BE2C (cell line): ENCODE measurements at regions not wholly inside any gene's neighbourhood (a gene's known extent, or its start where the extent isn't known, plus 50 kb on each side); places are given as distances from the start of the nearest gene placed in this dataset.
"Not testable (repeated sequence)": the region's sequence is repeated elsewhere in the genome, so short reads cannot be mapped to it uniquely, and the experiment has no call there.

Experiments used
- DNase-seq: peaks from one replicate; pipeline ENCODE4 v3.0.0-alpha.2; 2020
- H3K27me3 ChIP-seq: fragments of 250-450 bp; sonication (Bioruptor Pico); 2 replicates; pipeline ENCODE4 v1.5.1; 2020; ENCODE audit warnings: mild to moderate bottlenecking
- H3K36me3 ChIP-seq: fragments of 250-450 bp; sonication (Bioruptor Pico); 2 replicates; pipeline ENCODE4 v1.5.1; 2020; ENCODE audit warnings: mild to moderate bottlenecking
- H3K4me1 ChIP-seq: fragments of 250-450 bp; sonication (Bioruptor Pico); 2 replicates; pipeline ENCODE4 v1.5.1; 2020
- H3K4me3 ChIP-seq: 2 replicates; pipeline ENCODE4 v1.5.1; 2011; ENCODE audit warnings: low read depth, low read length
- H3K9me3 ChIP-seq: fragments of 250-450 bp; sonication (Bioruptor Pico); 2 replicates; pipeline ENCODE4 v1.5.1; 2020
- TF ChIP-seq, protein P1 (sequence below): IDR thresholded peaks from 2 replicates; pipeline ENCODE4 v1.5.1; 2012; ENCODE audit warnings: mild to moderate bottlenecking, low read depth, low read length

DNA sequence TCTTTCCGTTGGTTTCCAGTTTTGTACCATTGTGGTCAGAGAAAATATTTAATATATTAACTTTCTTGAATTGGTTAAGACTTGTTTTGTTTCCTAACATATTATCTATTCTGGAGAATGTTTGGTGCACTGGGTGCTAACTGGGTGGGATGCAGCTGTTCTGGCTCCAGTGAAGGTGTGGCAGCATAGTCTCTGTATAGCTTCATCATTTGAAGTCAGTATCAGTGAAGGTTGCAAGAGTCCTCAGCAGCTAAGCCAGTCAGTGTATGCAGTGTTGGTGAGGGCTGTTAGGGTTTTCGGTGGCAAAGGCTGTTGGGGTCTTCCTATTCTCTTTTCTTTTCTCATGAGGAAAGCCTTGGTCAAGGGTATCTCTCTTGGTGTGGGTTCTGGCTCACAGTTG, 698.7 kb upstream of the ADGRL4 start:
- H3K36me3 ChIP-seq = no peaks in the 10 kb centered on the region
- TF ChIP-seq, protein P1, sequence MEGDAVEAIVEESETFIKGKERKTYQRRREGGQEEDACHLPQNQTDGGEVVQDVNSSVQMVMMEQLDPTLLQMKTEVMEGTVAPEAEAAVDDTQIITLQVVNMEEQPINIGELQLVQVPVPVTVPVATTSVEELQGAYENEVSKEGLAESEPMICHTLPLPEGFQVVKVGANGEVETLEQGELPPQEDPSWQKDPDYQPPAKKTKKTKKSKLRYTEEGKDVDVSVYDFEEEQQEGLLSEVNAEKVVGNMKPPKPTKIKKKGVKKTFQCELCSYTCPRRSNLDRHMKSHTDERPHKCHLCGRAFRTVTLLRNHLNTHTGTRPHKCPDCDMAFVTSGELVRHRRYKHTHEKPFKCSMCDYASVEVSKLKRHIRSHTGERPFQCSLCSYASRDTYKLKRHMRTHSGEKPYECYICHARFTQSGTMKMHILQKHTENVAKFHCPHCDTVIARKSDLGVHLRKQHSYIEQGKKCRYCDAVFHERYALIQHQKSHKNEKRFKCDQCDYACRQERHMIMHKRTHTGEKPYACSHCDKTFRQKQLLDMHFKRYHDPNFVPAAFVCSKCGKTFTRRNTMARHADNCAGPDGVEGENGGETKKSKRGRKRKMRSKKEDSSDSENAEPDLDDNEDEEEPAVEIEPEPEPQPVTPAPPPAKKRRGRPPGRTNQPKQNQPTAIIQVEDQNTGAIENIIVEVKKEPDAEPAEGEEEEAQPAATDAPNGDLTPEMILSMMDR = no peak
- H3K4me3 ChIP-seq = no peak overlapping the region
- H3K9me3 ChIP-seq = no peaks in the 10 kb centered on the region
- DNase-seq = no peak
- H3K27me3 ChIP-seq = no peaks in the 10 kb centered on the region
- no peaks in the 10 kb centered on the region for H3K4me1 ChIP-seq

DNA sequence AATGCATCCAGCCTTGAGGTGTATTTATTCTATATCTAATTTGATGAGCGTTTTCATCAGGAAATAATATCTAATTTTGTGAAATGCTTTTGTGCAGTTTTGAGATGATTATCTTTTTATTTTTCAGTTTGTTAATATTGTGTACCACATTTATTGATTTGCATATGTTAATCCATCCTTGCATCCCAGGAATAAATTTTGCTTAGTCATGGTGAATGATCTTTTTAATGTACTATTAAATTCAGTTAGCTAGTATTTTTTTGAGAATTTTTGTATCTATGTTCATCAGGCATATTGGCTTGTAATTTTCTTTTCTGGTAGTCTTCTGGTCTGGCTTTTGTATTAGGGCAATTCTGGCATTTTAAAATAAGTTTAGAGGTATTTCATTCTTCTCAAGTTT, 697.5 kb upstream of the ADGRL4 start:
- Histone ChIP-seq H3K36me3 (no peaks in the 10 kb centered on the region), H3K4me1 (no peaks in the 10 kb centered on the region), H3K9me3 (no peaks in the 10 kb centered on the region), H3K4me3 (no peak overlapping the region), H3K27me3 (no peaks in the 10 kb centered on the region)
- TF ChIP-seq, protein P1 = no peak
- no peak for DNase-seq

DNA sequence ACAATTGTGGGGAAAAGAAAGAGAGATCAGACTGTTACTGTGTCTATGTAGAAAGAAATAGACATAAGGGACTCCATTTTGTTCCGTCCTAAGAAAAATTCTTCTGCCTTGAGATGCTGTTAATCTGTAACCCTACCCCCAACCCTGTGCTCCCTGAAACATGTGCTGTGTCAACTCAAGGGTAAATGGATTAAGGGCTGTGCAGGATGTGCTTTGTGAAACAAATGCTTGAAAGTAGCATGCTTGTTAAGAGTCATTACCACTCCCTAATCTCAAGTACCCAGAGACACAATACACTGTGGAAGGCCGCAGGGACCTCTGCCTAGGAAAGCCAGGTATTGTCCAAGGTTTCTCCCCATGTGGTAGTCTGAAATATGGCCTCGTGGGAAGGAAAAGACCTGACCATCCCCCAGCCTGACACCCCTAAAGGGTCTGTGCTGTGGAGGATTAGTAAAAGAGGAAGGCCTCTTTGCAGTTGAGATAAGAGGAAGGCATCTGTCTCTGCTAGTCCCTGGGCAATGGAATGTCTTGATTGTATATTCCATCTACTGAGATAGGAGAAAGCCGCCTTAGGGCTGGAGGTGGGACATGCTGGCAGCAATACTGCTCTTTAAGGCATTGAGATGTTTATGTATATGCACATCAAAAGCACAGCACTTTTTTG, 695.9 kb upstream of the ADGRL4 start:
- not testable (repeated sequence) for DNase-seq, H3K4me3 ChIP-seq, H3K27me3 ChIP-seq, H3K4me1 ChIP-seq, H3K36me3 ChIP-seq, H3K9me3 ChIP-seq

- H3K4me3 ChIP-seq = no peak overlapping the region
- TF ChIP-seq, protein P1 = no peak
- no peaks in the 10 kb centered on the region for H3K27me3 ChIP-seq
- H3K36me3 ChIP-seq = no peaks in the 10 kb centered on the region
- no peak for DNase-seq
- H3K9me3 ChIP-seq = no peaks in the 10 kb centered on the region
- no peaks in the 10 kb centered on the region for H3K4me1 ChIP-seq
These were observed 688.6 kb upstream of the ADGRL4 start for GRCh38 chr1:79695138-79695537.

- TF ChIP-seq, protein P1 = no peak
- Histone ChIP-seq H3K27me3 (no peaks in the 10 kb centered on the region), H3K4me1 (no peaks in the 10 kb centered on the region), H3K4me3 (no peak overlapping the region), H3K9me3 (no peaks in the 10 kb centered on the region), H3K36me3 (no peaks in the 10 kb centered on the region)
- DNase-seq = no peak
These were observed 687.7 kb upstream of the ADGRL4 start for GRCh38 chr1:79694241-79694640.

GRCh38 chr1:79693441-79694114, 687.0 kb upstream of the ADGRL4 start:
- H3K9me3 ChIP-seq = no peaks in the 10 kb centered on the region
- no peaks in the 10 kb centered on the region for H3K36me3 ChIP-seq
- H3K4me3 ChIP-seq = no peak overlapping the region
- no peaks in the 10 kb centered on the region for H3K4me1 ChIP-seq
- TF ChIP-seq, protein P1 = no peak
- no peak for DNase-seq
- H3K27me3 ChIP-seq = no peaks in the 10 kb centered on the region
